ENCODE measurements at regions not wholly inside any gene's neighbourhood (a gene's known extent, or its start where the extent isn't known, plus 50 kb on each side); places are given as distances from the start of the nearest gene placed in this dataset.

- no peaks in the 10 kb centered on the region; the same call in 1 of the 2 replicates for H3K9me3 ChIP-seq
- no peak for TF ChIP-seq CTCF (IDR thresholded peaks at IDR 0.05; ENCODE audit: insufficient read depth in 1 of 2, low read depth in 1 of 2, low read length in 1 of 2, severe bottlenecking in 1 of 2, unreplicated experiment in 1 of 2)
- no peak overlapping the region for H3K27ac Mint-ChIP-seq (ENCODE audit: unreplicated experiment)
- ChIA-PET CTCF (no interaction called here), POLR2A (no interaction called here)
- H3K27me3 Mint-ChIP-seq (ENCODE audit: insufficient read depth, unreplicated experiment) = peaks cover 7% of the 10 kb centered on the region
- BruUV-seq (replicated peaks) = no TSS peak
- H3K36me3 Mint-ChIP-seq (ENCODE audit: insufficient read depth, unreplicated experiment) = no peaks in the 10 kb centered on the region
- no peak overlapping the region for H3K4me3 Mint-ChIP-seq (ENCODE audit: unreplicated experiment)
- intact Hi-C loops (cut with micrococcal nuclease; ENCODE audit: unreplicated experiment) = no loop called here
- no peaks in the 10 kb centered on the region; the same call in none of the 2 replicates for H3K27me3 ChIP-seq (replicated peaks; ENCODE audit: control insufficient read depth, insufficient read depth, low read length)
- H3K4me1 Mint-ChIP-seq (ENCODE audit: low read depth, unreplicated experiment) = no peaks in the 10 kb centered on the region
- H3K4me1 ChIP-seq = no peaks in the 10 kb centered on the region
- no peaks in the 10 kb centered on the region for H3K36me3 ChIP-seq (ENCODE audit: control insufficient read depth, insufficient read depth, low read length)
- H3K9me3 Mint-ChIP-seq (ENCODE audit: unreplicated experiment) = peaks cover 8% of the 10 kb centered on the region
- H3K4me3 ChIP-seq (ENCODE audit: low read depth, low read length) = no peak overlapping the region
- DNase-seq = no peak
Measured at GRCh38 chr1:229798558-229798957, 172.5 kb downstream of the URB2 start.

GRCh38 chr1:229803626-229804217, 177.7 kb downstream of the URB2 start:
- no peaks in the 10 kb centered on the region for H3K27me3 ChIP-seq (replicated peaks; ENCODE audit: control insufficient read depth, insufficient read depth, low read length)
- H3K36me3 ChIP-seq (ENCODE audit: control insufficient read depth, insufficient read depth, low read length) = no peaks in the 10 kb centered on the region
- peaks cover 12% of the 10 kb centered on the region for H3K9me3 ChIP-seq
- intact Hi-C loops (cut with micrococcal nuclease; ENCODE audit: unreplicated experiment) = no loop called here
- Mint-ChIP-seq H3K27ac (ENCODE audit: unreplicated experiment) (no peak overlapping the region), H3K4me3 (ENCODE audit: unreplicated experiment) (no peak overlapping the region), H3K4me1 (ENCODE audit: low read depth, unreplicated experiment) (no peaks in the 10 kb centered on the region), H3K36me3 (ENCODE audit: insufficient read depth, unreplicated experiment) (no peaks in the 10 kb centered on the region), H3K27me3 (ENCODE audit: insufficient read depth, unreplicated experiment) (no peaks in the 10 kb centered on the region), H3K9me3 (ENCODE audit: unreplicated experiment) (peaks cover 25% of the 10 kb centered on the region)
- TF ChIP-seq CTCF (IDR thresholded peaks at IDR 0.05; ENCODE audit: insufficient read depth in 1 of 2, low read depth in 1 of 2, low read length in 1 of 2, severe bottlenecking in 1 of 2, unreplicated experiment in 1 of 2) = no peak
- POLR2A ChIA-PET = no interaction called here
- H3K4me3 ChIP-seq (ENCODE audit: low read depth, low read length) = no peak overlapping the region
- no peaks in the 10 kb centered on the region for H3K4me1 ChIP-seq
- no peak for DNase-seq
- BruUV-seq (replicated peaks) = no TSS peak
- CTCF ChIA-PET = no interaction called here

GRCh38 chr1:229808272-229808671, 182.2 kb downstream of the URB2 start:
- ChIA-PET CTCF (no interaction called here), POLR2A (no interaction called here)
- no peak for TF ChIP-seq CTCF (IDR thresholded peaks at IDR 0.05; ENCODE audit: insufficient read depth in 1 of 2, low read depth in 1 of 2, low read length in 1 of 2, severe bottlenecking in 1 of 2, unreplicated experiment in 1 of 2)
- no peaks in the 10 kb centered on the region for H3K36me3 Mint-ChIP-seq (ENCODE audit: insufficient read depth, unreplicated experiment)
- Histone ChIP-seq H3K4me3 (ENCODE audit: low read depth, low read length) (no peak overlapping the region), H3K27me3 (replicated peaks; ENCODE audit: control insufficient read depth, insufficient read depth, low read length) (no peaks in the 10 kb centered on the region), H3K36me3 (ENCODE audit: control insufficient read depth, insufficient read depth, low read length) (no peaks in the 10 kb centered on the region), H3K4me1 (no peaks in the 10 kb centered on the region), H3K9me3 (peaks cover 30% of the 10 kb centered on the region; the same call in 1 of the 2 replicates)
- H3K4me1 Mint-ChIP-seq (ENCODE audit: low read depth, unreplicated experiment) = no peaks in the 10 kb centered on the region
- no peak for DNase-seq
- intact Hi-C loops (cut with micrococcal nuclease; ENCODE audit: unreplicated experiment) = no loop called here
- no peaks in the 10 kb centered on the region for H3K27me3 Mint-ChIP-seq (ENCODE audit: insufficient read depth, unreplicated experiment)
- no peak overlapping the region for H3K4me3 Mint-ChIP-seq (ENCODE audit: unreplicated experiment)
- H3K27ac Mint-ChIP-seq (ENCODE audit: unreplicated experiment) = no peak overlapping the region
- BruUV-seq (replicated peaks) = no TSS peak
- peaks cover 59% of the 10 kb centered on the region for H3K9me3 Mint-ChIP-seq (ENCODE audit: unreplicated experiment)

Data from Caco-2 (cell line).